ENCODE measurements at regions not wholly inside any gene's neighbourhood (a gene's known extent, or its start where the extent isn't known, plus 50 kb on each side); places are given as distances from the start of the nearest gene placed in this dataset.

DNA sequence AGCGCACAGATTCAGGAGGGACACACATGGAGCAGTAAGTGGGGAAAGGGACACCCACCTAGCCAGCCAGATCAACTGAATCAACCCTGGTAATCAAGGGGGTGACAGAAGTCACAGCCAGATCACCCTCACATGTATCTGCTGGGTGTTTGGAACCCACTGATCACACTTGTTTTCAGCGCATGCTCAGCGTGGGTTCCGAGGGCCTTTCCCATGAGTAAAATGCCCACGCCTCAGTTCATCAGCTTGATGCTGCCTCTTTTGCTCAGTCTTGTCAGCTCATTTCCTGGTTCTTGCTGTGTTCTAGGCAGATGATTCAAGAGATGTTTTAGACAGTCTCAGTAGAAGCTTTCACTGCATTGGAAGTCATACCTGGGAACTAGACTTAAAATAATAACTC lies 123.2 kb upstream of the SLC30A5 start:
- ChIA-PET POLR2A (interaction anchor here (2.1 kb wide), 1 partner anchor 13 kb away, joined by 13 read pairs; no protein-coding TSS in a partner anchor), CTCF (ENCODE audit: low intra/inter-chr PET ratio) (no interaction called here)
- H3K4me1 ChIP-seq (replicated peaks in 1 of 2; ENCODE audit: control insufficient read depth in 2 of 2, insufficient read depth in 2 of 2, low read length in 2 of 2), result no peaks in the 10 kb centered on the region
- no peaks in the 10 kb centered on the region for H3K79me2 ChIP-seq (ENCODE audit: control insufficient read depth, insufficient read depth, low read length)
- no peaks in the 10 kb centered on the region for H3K9me3 ChIP-seq (replicated peaks; ENCODE audit: control insufficient read depth, insufficient read depth, low read depth, low read length)
- TF ChIP-seq NRF1 (conservative IDR thresholded peaks at IDR 0.05 in 1 of 2, IDR thresholded peaks at IDR 0.05 in 1 of 2), result peak in 1 of 2 experiments; percentile 39; a peak in 1 of 4 replicates
- no peak for TF ChIP-seq ZNF143 (CRISPR knock-in tag; IDR thresholded peaks at IDR 0.05)
- peaks cover 4 to 19% of the 10 kb centered on the region in 2 experiments; a peak in 4 of 5 replicates for H3K27me3 ChIP-seq (ENCODE audit: control insufficient read depth in 2 of 2, insufficient read depth in 2 of 2, low read length in 2 of 2)
- BruUV-seq (replicated peaks), result no TSS peak
- no peaks in the 10 kb centered on the region for H4K20me1 ChIP-seq (replicated peaks; ENCODE audit: control insufficient read depth, insufficient read depth, low read length)
- ATAC-seq, result no peak
- H2AFZ ChIP-seq (ENCODE audit: low read depth, low read length), result no peak overlapping the region
- DNase-seq (ENCODE audit: extremely low read depth in 1 of 4, low spot score in 3 of 4), result no peak
- H3K4me2 ChIP-seq (ENCODE audit: insufficient read depth, low read length), result no peak overlapping the region
- intact Hi-C loops (cut with micrococcal nuclease), result no loop called here
- 4% methylated on average over 5 of the region's 5 CpGs for WGBS (ENCODE audit: insufficient coverage, low coverage, missing lambda C conversion rate)
- H3K9ac ChIP-seq (ENCODE audit: insufficient read depth in 1 of 2, low read depth in 2 of 2, low read length in 2 of 2), result no peak overlapping the region
- H3K27ac ChIP-seq (ENCODE audit: extremely low read depth, low read depth, low read length), result no peak overlapping the region
- no peak overlapping the region for H3K4me3 ChIP-seq
- H3K9me1 ChIP-seq (ENCODE audit: control insufficient read depth, insufficient read depth, low read length), result no peaks in the 10 kb centered on the region
- H3K36me3 ChIP-seq (ENCODE audit: control insufficient read depth, insufficient read depth, low read length), result no peaks in the 10 kb centered on the region
- in situ Hi-C loops (cut with MboI), result loop anchor here (25.0 kb wide), 1 partner anchor 683 kb away; no protein-coding TSS in a partner anchor
- FAIRE-seq, result no peak

DNA sequence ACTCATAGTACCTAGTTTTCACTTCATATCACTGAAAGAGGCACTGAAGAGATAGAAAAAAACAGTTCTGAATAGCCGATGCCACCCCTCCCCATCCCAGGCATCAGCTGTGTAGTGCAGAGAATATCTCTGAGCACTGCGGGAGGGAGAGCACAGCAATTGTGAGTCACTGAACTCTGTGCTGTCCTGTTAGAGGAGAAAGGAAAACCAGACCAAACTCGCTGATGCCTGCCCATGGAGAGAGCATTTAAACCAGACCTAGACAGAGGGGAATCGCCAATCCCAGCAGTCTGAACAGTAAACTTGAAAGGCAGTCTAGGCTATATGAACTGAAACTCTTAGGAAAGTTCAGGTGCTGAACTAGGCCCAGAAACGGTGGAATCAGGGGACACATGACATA lies 120.1 kb upstream of the SLC30A5 start:
- no peaks in the 10 kb centered on the region for H3K9me1 ChIP-seq (ENCODE audit: control insufficient read depth, insufficient read depth, low read length)
- TF ChIP-seq ZNF668 (CRISPR knock-in tag; IDR thresholded peaks at IDR 0.05) (no peak), ZSCAN29 (IDR thresholded peaks at IDR 0.05) (no peak), ZNF584 (CRISPR knock-in tag; IDR thresholded peaks at IDR 0.05; ENCODE audit: low read depth) (no peak), MXD1 (CRISPR knock-in tag; IDR thresholded peaks at IDR 0.05; ENCODE audit: borderline replicate concordance, poor library complexity, severe bottlenecking) (no peak), HLTF (IDR thresholded peaks at IDR 0.05) (no peak), TAF7 (tag; IDR thresholded peaks at IDR 0.05) (no peak), BCL6 (CRISPR knock-in tag; IDR thresholded peaks at IDR 0.05) (no peak), GATAD2A (IDR thresholded peaks at IDR 0.05) (no peak), PYGO2 (tag; IDR thresholded peaks at IDR 0.05) (no peak), MCM2 (IDR thresholded peaks at IDR 0.05; ENCODE audit: low read depth) (no peak), NFXL1 (CRISPR knock-in tag; IDR thresholded peaks at IDR 0.05) (no peak)
- POLR2A ChIA-PET, result no interaction called here
- no peaks in the 10 kb centered on the region for H4K20me1 ChIP-seq (replicated peaks; ENCODE audit: control insufficient read depth, insufficient read depth, low read length)
- FAIRE-seq (no peak), ATAC-seq (no peak), DNase-seq (ENCODE audit: extremely low read depth in 1 of 4, low spot score in 3 of 4) (no peak)
- BruUV-seq (replicated peaks), result no TSS peak
- H3K4me3 ChIP-seq, result no peak overlapping the region
- no peaks in the 10 kb centered on the region for H3K9me3 ChIP-seq (replicated peaks; ENCODE audit: control insufficient read depth, insufficient read depth, low read depth, low read length)
- CTCF ChIA-PET (ENCODE audit: low intra/inter-chr PET ratio), result no interaction called here
- no peak overlapping the region for H2AFZ ChIP-seq (ENCODE audit: low read depth, low read length)
- no peak overlapping the region for H3K4me2 ChIP-seq (ENCODE audit: insufficient read depth, low read length)
- no peaks in the 10 kb centered on the region for H3K4me1 ChIP-seq (replicated peaks in 1 of 2; ENCODE audit: control insufficient read depth in 2 of 2, insufficient read depth in 2 of 2, low read length in 2 of 2)
- 3% methylated on average over 5 of the region's 5 CpGs for WGBS (ENCODE audit: insufficient coverage, low coverage, missing lambda C conversion rate)
- peaks cover 4 to 19% of the 10 kb centered on the region in 2 experiments; a peak in 4 of 5 replicates for H3K27me3 ChIP-seq (ENCODE audit: control insufficient read depth in 2 of 2, insufficient read depth in 2 of 2, low read length in 2 of 2)
- H3K79me2 ChIP-seq (ENCODE audit: control insufficient read depth, insufficient read depth, low read length), result no peaks in the 10 kb centered on the region
- in situ Hi-C loops (cut with MboI), result loop anchor here (25.0 kb wide), 1 partner anchor 686 kb away; no protein-coding TSS in a partner anchor
- H3K9ac ChIP-seq (ENCODE audit: insufficient read depth in 1 of 2, low read depth in 2 of 2, low read length in 2 of 2), result no peak overlapping the region
- intact Hi-C loops (cut with micrococcal nuclease), result no loop called here
- no peaks in the 10 kb centered on the region for H3K36me3 ChIP-seq (ENCODE audit: control insufficient read depth, insufficient read depth, low read length)
- H3K27ac ChIP-seq (ENCODE audit: extremely low read depth, low read depth, low read length), result no peak overlapping the region

All from K562 (cell line).